GM18951 (cell line): ENCODE measurements at regions not wholly inside any gene's neighbourhood (a gene's known extent, or its start where the extent isn't known, plus 50 kb on each side); places are given as distances from the start of the nearest gene placed in this dataset.

ENCODE experiments used
- POLR2A ChIP-seq: IDR thresholded peaks from 4 replicates; pipeline ENCODE4 v1.6.1; 2011; ENCODE audit warnings: mild to moderate bottlenecking; ENCODE audit not compliant: insufficient read length, insufficient read depth; ENCODE audit errors: extremely low read depth
- in situ Hi-C: fragments of 300-500 bp; cut with MboI; formaldehyde crosslinking; loops from one replicate; pipeline ENCODE4 v1.12.0; 2022; ENCODE audit warnings: low sequenced_read_pairs, mixed read lengths, inconsistent platforms; ENCODE audit not compliant: unreplicated experiment

- TF ChIP-seq POLR2A, result no peak
- in situ Hi-C loops, result no loop called here
These were observed 1357.1 kb downstream of the ZPLD1 start for GRCh38 chr3:103791786-103792515.

DNA sequence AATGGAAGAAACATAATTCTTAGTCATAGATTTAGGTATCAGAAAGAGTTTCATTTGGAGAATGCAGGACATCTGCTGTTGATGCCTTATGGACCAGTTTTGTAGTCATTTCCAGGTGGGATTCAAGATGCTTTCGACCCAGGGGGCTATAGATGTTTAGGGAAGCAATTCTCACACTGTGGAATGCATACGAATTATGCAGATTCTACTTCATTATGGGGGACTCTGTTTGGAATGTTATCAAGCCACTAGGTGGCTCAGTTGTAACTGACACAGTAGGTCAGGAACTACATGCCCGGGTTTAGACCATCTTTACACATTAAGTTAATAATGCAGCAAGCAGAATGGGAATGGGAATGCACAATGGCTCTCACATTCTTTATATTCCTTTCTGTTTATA lies 1359.8 kb downstream of the ZPLD1 start:
- in situ Hi-C loops, result no loop called here
- no peak for TF ChIP-seq POLR2A

DNA sequence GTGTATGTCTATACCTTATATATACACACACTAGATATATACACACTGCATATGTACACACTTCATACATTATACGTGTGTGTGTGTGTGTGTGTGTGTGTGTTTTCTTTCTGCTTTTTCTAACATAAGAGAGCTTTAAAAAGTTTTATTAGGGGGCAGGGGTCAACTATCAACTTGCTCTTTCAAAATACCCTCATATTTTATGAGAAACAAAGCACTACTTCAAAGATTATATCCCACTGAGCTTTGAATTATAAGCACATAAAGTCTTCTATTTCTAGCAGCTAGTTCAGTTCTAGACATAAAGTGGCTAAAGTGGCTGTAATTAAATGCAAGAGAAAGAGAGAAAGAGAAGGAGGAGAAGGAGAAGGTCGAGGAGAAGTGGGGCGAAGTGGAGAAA lies 1361.3 kb downstream of the ZPLD1 start:
- no peak for TF ChIP-seq POLR2A
- in situ Hi-C loops, result no loop called here

DNA sequence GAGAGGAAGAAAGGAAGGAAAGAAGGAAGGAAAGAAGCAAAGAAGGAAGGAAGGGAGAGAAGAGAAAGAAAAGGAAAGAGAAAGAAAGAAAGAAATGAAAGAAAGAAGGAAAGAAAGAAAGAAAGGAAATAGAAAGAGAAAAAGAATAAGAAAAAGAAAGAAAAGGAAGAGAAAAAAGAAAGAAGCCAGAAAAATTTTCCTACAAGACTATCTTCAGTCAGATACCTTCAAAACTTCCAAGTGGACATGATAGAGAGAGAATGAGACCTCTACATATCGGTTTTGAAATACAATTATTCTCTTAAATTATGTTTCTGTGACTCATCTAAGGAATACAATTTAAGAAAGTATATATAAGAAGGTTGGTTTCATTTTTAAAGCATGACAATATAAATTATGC lies 1369.0 kb downstream of the ZPLD1 start:
- in situ Hi-C loops, result no loop called here
- no peak for TF ChIP-seq POLR2A

DNA sequence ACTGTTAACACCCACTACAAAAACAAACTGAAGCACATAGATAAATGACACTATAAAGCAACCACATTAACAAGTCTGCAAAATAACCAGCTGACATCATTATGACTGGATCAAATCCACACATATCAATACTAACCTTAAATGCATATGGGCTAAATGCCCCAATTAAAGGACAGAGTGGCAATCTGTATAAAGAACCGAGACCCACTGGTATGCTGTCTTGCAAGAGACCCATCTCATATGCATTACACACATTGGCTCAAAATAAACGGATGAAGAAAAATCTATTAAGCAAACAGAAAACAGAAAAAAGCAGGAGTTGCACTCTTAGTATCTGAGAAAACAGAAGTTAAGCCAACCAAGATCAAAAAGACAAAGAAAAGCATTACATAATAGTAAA lies 1375.4 kb downstream of the ZPLD1 start:
- TF ChIP-seq POLR2A, result no peak
- in situ Hi-C loops, result no loop called here

DNA sequence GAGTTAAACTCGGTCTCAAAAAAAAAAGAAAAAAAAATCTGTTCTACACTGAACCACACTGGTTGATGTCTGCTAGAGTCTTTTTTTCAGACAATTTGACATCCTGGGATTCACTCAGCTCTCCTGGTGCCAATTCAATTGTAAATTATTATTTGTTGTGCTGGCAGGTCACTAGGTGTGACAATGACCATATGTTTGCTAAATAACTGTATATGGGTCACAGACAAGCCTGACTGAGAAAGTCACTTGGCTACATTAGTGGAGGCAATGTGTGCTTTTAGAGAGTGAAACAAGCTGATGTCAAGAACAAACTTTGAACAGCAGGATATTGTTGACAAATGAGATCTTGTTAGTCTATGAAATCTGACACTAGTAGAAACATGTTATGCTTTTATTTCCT lies 1379.1 kb downstream of the ZPLD1 start:
- TF ChIP-seq POLR2A, result no peak
- in situ Hi-C loops, result no loop called here

DNA sequence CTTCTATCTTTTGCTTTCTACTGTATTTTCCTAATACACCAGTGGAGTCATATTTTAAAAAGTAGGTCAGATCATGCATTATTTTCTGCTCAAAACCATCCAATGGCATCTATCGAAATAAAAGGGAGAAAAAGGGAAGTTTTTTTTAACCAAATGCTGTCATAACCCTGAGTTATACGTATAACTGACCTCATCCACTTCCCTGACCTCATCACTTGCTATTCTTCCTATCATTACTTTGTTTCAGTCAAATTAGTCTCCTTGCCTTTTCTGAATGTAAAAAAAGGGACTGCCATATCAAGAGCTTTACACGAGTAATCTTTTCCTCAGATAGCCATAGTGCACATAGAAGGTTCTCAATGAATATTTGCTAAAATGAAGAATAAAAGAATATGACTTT lies 1383.6 kb downstream of the ZPLD1 start:
- no peak for TF ChIP-seq POLR2A
- in situ Hi-C loops, result no loop called here

- in situ Hi-C loops, result no loop called here
- TF ChIP-seq POLR2A, result no peak
These were observed 1384.0 kb downstream of the ZPLD1 start for GRCh38 chr3:103818800-103819199.

- in situ Hi-C loops, result no loop called here
- no peak for TF ChIP-seq POLR2A
These were observed 1390.8 kb downstream of the ZPLD1 start for GRCh38 chr3:103825586-103825985.

- TF ChIP-seq POLR2A, result no peak
- in situ Hi-C loops, result no loop called here
These were observed 1395.0 kb downstream of the ZPLD1 start for GRCh38 chr3:103829723-103830326.

GRCh38 chr3:103847081-103848062 lies 1412.6 kb downstream of the ZPLD1 start:
- TF ChIP-seq POLR2A, result no peak
- in situ Hi-C loops, result no loop called here

- in situ Hi-C loops, result no loop called here
- TF ChIP-seq POLR2A, result no peak
These were observed 1417.0 kb downstream of the ZPLD1 start for GRCh38 chr3:103851793-103852192.

- TF ChIP-seq POLR2A, result no peak
- in situ Hi-C loops, result no loop called here
These were observed 1427.6 kb downstream of the ZPLD1 start for GRCh38 chr3:103862415-103862814.
